ENCODE measurements at regions not wholly inside any gene's neighbourhood (a gene's known extent, or its start where the extent isn't known, plus 50 kb on each side); places are given as distances from the start of the nearest gene placed in this dataset.

GRCh38 chr13:83752141-83752540, 130.1 kb downstream of the SLITRK1 start:
- intact Hi-C loops (cut with micrococcal nuclease) = no loop called here
- Histone ChIP-seq H3K9me1 (replicated peaks; ENCODE audit: control insufficient read depth, extremely low read depth, insufficient read depth, low read length) (no peaks in the 10 kb centered on the region), H4K20me1 (replicated peaks; ENCODE audit: control insufficient read depth, extremely low read depth, insufficient read depth, low read length) (no peaks in the 10 kb centered on the region), H3K4me1 (ENCODE audit: control insufficient read depth, extremely low read depth, insufficient read depth, low read length) (no peaks in the 10 kb centered on the region), H3K79me2 (ENCODE audit: control insufficient read depth, insufficient read depth, low read length) (no peaks in the 10 kb centered on the region), H2AFZ (ENCODE audit: low read depth, low read length) (no peak overlapping the region), H3K4me3 (replicated peaks in 1 of 3; ENCODE audit: insufficient read depth in 1 of 3, low read depth in 1 of 3, low read length in 3 of 3) (no peak overlapping the region), H3K4me2 (ENCODE audit: insufficient read depth, low read length) (no peak overlapping the region), H3K9ac (replicated peaks; ENCODE audit: extremely low read depth, insufficient read depth, low read length) (no peak overlapping the region), H3K9me3 (replicated peaks; ENCODE audit: control insufficient read depth, insufficient read depth, low read length) (peaks cover 8% of the 10 kb centered on the region), H3K27ac (ENCODE audit: insufficient read depth, low read depth, low read length) (no peak overlapping the region), H3K27me3 (ENCODE audit: control insufficient read depth in 2 of 2, insufficient read depth in 2 of 2, low read length in 2 of 2) (no peaks in the 10 kb centered on the region), H3K36me3 (ENCODE audit: control insufficient read depth in 2 of 2, extremely low read depth in 1 of 2, insufficient read depth in 2 of 2, low read length in 2 of 2) (no peaks in the 10 kb centered on the region)
- DNase-seq (ENCODE audit: low read depth, low spot score) (no peak), FAIRE-seq (no peak)
- dilution Hi-C loops (cut with MboI; ENCODE audit: extremely low pct_ligation_motif_present, low sequenced_read_pairs) = no loop called here
- BruUV-seq (replicated peaks) = no TSS peak
- no peak for TF ChIP-seq MAX (IDR thresholded peaks at IDR 0.05; ENCODE audit: insufficient read depth, insufficient read length)
- TF ChIP-seq JUN (IDR thresholded peaks at IDR 0.05; ENCODE audit: borderline replicate concordance, insufficient read depth, insufficient read length, low read depth) = no peak
- TF ChIP-seq MYC (IDR thresholded peaks at IDR 0.05; ENCODE audit: low read depth, low read length) = no peak
- TF ChIP-seq POLR2A (IDR thresholded peaks at IDR 0.05; ENCODE audit: low read depth, low read length) = no peak
- no peak for TF ChIP-seq POLR2AphosphoS5 (IDR thresholded peaks at IDR 0.05; ENCODE audit: insufficient read depth, low read depth, low read length)
- no peak for TF ChIP-seq EZH2 (IDR thresholded peaks at IDR 0.05; ENCODE audit: borderline replicate concordance, low read depth, low read length, severe bottlenecking)
- TF ChIP-seq CTCF (IDR thresholded peaks at IDR 0.05; ENCODE audit: extremely low read depth in 1 of 2, insufficient read depth in 1 of 2, low read depth in 1 of 2, low read length in 2 of 2) = no peak
- no peak for TF ChIP-seq GATA2 (IDR thresholded peaks at IDR 0.05; ENCODE audit: insufficient read depth, insufficient read length, low read depth, low read length)
- no peak for TF ChIP-seq FOS (IDR thresholded peaks at IDR 0.05; ENCODE audit: borderline replicate concordance, insufficient read depth, low read length)
- ChIA-PET CTCF (no interaction called here), POLR2A (no interaction called here)

Data from endothelial cell of umbilical vein (primary cell).